ENCODE measurements at regions not wholly inside any gene's neighbourhood (a gene's known extent, or its start where the extent isn't known, plus 50 kb on each side); places are given as distances from the start of the nearest gene placed in this dataset.

- TF ChIP-seq, protein P1, sequence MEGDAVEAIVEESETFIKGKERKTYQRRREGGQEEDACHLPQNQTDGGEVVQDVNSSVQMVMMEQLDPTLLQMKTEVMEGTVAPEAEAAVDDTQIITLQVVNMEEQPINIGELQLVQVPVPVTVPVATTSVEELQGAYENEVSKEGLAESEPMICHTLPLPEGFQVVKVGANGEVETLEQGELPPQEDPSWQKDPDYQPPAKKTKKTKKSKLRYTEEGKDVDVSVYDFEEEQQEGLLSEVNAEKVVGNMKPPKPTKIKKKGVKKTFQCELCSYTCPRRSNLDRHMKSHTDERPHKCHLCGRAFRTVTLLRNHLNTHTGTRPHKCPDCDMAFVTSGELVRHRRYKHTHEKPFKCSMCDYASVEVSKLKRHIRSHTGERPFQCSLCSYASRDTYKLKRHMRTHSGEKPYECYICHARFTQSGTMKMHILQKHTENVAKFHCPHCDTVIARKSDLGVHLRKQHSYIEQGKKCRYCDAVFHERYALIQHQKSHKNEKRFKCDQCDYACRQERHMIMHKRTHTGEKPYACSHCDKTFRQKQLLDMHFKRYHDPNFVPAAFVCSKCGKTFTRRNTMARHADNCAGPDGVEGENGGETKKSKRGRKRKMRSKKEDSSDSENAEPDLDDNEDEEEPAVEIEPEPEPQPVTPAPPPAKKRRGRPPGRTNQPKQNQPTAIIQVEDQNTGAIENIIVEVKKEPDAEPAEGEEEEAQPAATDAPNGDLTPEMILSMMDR (IDR thresholded peaks at IDR 0.05) = no peak
- no peak for TF ChIP-seq EP300 (IDR thresholded peaks at IDR 0.05)
Observed at GRCh38 chr3:124567179-124567578, 163.1 kb upstream of the UMPS start.
